ENCODE measurements at regions not wholly inside any gene's neighbourhood (a gene's known extent, or its start where the extent isn't known, plus 50 kb on each side); places are given as distances from the start of the nearest gene placed in this dataset.
"Not testable (repeated sequence)": the region's sequence is repeated elsewhere in the genome, so short reads cannot be mapped to it uniquely, and the experiment has no call there.

DNA sequence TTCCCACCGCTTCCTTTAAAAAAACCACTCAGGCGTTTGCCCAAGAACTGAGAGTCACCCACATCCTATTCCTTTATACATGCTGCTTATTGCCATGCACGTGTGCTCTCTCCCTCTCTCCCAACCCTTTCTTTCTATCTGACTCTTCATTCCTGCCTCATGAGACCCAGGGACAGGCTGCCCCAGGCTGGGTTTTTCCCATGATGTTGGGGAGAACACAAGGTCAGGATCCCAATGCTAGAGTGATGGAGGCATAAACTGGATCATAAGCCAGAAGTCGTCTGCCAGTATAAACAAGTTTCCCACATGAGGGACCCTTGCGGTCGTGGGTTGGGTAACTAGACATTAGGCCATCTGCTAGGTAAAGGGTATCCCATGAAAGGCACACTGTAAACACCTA, 64.9 kb downstream of the CD2 start:
- no peak for DNase-seq

- DNase-seq = peak; percentile 97
Measured at GRCh38 chr1:116820369-116820768, 66.1 kb downstream of the CD2 start.

DNA sequence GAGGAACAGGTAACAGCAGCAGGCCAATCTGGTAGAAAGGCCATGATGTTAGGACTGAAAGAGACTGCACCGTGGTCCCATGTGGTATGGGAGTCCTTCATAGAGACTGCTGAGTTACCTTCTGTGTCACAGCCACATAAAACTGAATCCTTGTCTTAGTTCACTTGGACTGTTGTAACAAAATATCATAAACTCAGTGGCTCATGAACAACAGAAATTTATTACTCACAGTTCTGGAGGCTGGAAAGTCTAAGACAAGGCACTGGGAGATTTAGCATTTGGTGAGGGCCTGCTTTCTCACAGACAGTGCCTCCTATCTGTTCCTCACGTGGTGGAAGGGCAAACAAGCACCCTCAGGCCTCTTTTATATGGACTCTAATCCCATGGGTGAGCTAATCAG, 67.5 kb downstream of the CD2 start:
- DNase-seq = no peak

DNA sequence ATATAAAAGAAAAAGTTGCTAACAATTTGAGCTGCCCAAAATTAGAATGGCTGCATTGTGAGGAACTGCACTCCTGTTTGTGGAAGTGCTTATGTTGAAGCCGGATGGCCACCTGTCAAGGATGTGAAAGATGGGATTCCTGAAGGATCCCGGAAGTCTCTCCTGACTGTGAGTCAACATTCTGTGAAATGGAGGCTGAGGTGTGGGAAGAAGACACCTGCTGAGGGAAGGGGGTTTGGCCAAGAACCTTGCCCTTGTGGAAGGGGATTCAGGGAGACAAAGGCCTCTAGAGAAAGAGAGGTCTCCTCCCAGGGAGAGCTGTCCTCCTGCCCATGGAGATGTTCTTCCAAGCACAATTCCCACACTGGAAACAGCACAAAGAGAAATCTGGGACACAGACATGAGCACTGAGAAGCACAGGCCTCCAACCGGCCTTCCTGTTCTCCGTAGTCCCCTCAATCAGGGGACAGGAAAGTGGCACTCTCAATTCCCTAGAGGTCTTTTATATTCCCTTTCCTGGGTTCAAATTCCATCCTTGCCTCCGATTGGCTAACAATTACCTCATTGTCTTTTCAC, 70.5 kb downstream of the CD2 start:
- no peak for DNase-seq

DNA sequence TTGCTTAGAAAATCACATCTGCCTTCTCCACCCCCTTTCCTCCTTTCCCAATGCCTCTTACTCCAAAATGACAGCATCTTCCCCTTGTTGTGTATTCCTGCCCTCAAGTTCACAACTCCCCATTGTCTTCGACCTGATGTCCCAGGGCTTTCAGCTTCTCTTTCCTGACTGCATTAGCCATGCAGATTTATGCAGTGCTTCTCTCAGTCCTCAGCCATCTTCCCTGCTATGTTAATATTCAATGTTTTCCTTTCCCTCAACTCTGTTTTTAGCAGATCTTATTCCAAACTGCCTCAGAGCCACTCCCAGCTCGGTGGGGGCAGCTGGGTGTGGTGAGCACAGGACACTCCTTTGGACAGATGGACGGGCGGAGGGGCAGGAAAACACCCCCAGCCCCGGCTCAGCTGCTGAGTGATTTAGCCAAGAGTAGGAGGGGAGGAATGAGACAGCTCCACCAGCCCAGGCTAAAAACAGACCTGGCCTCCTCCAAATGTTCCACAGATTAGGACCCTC, 71.0 kb downstream of the CD2 start:
- DNase-seq = no peak

GRCh38 chr1:116825720-116826438, 71.6 kb downstream of the CD2 start:
- DNase-seq = no peak

GRCh38 chr1:116826818-116827606, 72.8 kb downstream of the CD2 start:
- DNase-seq = no peak

GRCh38 chr1:116827607-116828105, 73.4 kb downstream of the CD2 start:
- DNase-seq = no peak

DNA sequence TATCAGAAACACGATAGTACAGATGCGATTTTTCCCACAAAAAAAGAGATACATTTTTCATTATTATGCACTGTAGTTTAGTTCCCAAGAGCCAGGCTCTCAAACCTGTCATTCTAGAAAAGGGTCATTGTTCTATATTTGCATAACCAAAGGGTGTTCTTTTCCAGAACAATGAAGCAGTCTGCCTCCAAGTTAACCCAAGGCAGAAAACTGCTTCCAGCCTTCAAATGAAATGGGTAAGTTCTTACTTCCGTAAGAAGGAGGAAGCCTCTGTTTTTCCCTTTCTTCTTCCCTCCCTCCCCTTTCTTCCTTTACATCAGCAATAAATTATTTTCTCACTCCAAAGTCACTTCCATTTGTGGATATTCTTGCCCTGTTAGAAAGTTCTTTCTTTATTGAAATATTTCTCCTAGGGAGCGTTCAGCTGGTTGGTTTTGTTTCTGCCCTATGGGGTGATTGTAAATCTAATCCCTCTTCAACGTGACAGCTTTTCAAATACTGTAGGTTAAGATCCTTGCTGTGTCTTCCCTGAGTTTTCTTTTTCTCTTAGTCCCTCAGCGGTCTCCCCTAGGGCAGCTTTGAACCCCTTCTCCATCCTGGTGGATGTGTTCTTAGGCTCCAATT, 77.3 kb upstream of the PTGFRN start:
- no peak for DNase-seq

DNA sequence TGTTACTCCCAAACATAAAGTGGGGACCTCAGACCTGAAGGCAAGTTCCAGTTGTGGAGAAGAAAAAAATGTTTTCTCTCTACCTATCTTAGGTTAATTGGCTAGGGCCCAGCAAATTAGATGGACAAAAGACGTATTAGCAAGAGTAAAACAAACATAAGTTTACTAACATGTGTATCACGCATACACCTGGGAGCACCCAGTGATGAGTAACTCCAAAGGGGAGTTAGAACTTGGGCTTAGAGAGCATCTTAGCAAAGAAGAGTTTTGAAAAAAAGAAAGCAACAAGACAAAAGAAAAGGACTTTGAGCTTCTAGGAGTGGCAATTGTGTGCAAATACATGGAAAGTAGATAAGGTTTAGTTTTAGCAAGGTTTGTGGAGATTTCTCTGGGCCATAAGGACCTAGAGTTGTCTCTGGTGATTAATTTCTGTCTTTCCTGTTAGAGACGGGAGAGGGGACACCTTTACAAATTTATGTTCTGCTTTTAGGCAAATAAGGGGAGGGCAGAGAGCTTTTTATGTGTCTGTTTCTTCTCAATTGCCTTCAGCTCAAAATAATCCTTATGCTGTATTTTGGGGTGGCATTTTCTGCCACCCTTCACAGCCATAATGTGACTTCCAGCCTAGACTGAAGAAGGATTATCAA, 76.7 kb upstream of the PTGFRN start:
- no peak for DNase-seq

DNA sequence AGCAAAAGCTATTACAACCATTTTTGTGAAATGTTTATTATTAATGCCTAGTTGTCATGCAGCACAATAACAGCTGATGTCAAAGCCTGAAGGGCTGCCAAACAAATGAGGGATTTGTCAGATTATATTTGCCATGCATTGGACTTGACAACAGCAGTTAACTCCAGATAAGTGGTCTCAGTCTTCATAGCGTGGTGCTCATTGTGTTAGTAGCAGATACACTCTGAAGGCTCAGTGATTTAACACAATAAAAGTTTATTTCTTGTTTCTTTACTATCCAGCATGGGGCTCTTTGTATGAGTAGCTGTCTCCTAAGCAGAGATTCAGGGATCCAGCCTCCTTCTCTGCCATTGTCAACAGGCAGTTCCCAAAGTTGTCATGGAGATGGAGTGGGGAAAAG, 76.0 kb upstream of the PTGFRN start:
- no peak for DNase-seq

- no peak for DNase-seq
Measured at GRCh38 chr1:116834595-116834994, 75.1 kb upstream of the PTGFRN start.

- no peak for DNase-seq
Measured at GRCh38 chr1:116835161-116835560, 74.6 kb upstream of the PTGFRN start.

GRCh38 chr1:116836099-116836498, 73.6 kb upstream of the PTGFRN start:
- DNase-seq = no peak

DNA sequence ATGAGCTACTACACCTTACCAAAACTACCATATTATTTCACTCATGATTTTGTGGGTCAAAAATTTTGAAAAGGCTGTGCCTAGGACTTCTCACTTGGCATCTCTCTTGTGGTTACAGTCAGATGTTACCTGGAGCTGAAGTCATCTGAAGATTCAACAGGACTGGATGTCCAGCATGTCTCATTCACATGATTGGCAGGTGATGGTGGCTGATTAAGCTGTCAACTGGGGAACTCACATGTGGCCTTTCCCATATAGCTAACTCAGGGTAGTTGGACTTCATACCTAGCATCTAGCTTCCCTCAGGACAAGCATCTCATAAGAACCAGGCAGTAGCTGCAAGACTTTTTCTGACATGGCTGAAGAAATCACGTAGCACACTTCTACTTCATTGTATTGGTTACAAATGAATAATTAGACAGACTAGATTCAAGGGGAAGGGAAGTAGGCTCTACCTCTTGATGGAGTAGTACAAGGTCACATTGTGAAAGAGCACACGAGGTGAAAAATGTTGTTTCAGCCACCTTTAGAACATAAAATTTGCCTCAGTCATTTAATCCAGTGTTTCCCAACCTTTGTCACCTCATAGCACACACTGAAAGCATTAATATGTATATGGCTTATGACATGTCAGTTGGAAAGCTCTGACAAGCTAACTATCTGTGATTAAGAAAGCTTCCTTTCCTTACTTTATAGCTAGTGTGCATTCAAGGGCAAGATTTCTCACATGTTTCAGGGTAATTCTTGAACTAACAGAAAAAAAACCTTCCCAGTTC, 68.0 kb upstream of the PTGFRN start:
- DNase-seq = no peak

- no peak for DNase-seq
Measured at GRCh38 chr1:116842654-116843053, 67.1 kb upstream of the PTGFRN start.

GRCh38 chr1:116844775-116845174, 64.9 kb upstream of the PTGFRN start:
- DNase-seq = no peak

DNA sequence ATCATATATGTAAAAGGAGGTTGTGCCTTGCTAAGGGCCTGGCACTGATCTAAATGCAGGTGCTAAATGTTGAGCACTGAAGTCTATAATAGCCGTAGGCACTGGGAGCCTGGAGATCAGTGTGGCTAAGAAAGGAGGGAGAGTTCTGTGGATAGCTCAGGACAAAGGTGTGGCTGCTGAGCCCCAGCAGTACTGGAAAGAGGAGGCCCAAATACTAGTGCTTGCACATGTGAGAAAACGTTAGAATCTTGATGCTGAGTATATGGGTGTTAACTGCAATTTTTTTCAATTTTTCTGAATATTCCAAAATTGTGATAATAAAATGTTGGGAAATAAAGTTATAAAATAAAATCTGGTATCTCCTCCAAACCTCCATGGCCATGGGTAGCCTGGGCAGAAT, 62.5 kb upstream of the PTGFRN start:
- no peak for DNase-seq

DNA sequence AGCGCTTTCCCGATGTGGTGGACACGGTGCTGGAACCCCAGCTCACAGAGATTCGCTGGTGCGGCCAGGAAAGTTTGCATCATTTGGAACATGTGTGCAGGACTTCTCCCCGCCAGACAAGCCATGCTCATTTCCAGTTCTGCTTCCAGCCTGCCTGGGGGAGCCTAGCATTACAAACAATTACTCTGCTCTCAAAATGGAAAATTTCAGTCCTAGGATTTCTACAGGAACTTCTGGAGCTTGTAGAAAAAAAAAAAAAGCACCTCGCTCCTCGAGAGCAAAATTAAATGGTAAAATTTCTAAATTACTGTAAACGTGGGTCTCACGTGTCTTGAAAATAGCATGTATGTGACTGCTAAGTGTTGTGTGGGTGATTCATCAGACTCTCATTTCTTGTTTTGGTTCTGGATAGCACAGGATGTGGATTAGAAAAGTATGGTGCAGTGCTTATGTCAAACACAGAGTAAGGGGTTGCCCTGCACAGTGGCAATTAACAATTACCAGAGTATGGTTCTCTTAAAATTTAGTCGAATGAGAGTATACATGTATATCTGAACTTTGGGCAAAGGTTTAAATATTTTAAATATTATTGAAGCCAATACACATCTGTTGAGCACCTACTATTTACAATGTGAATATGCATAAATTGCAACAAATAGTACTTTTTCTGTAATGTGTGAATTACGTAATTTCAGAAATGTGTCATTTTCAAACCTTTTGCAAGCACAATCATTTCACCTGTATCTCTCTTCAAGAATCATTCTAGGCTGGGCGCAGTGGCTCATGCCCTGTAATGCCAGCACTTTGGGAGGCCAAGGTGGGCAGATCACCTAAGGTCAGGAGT, 61.8 kb upstream of the PTGFRN start:
- DNase-seq = peak; percentile 80

DNA sequence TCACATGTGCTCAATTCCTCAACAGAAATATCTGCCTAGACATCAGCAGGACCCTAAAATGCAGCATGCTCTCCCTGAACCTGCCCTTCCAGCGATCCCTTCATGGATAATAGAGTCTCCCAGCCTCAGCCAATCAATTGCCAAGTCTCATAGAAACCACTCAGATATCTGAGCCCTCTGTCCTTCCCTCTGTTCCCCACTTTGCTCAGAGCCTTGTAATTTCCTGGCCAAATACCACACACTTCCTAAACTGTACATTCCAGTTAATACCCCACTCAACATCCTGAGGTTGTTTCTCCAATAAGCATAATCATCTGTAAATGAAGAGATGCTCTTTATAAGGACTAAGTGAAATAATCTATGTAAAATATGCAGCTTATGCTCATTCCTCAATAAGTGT, 59.3 kb upstream of the PTGFRN start:
- peak; percentile 71 for DNase-seq

- not testable (repeated sequence) for DNase-seq
Measured at GRCh38 chr1:116851189-116851588, 58.5 kb upstream of the PTGFRN start.

Measured in fibroblast of upper back skin (primary cell).